Ishikawa (cell line): ENCODE measurements at regions not wholly inside any gene's neighbourhood (a gene's known extent, or its start where the extent isn't known, plus 50 kb on each side); places are given as distances from the start of the nearest gene placed in this dataset.

Experiments used
- CEBPB ChIP-seq: IDR thresholded peaks from 2 replicates; pipeline ENCODE4 v1.6.1; 2012
- CREB1 ChIP-seq: IDR thresholded peaks from 2 replicates; pipeline ENCODE4 v1.6.1; 2012; ENCODE audit warnings: low read depth
- EGR1 ChIP-seq: IDR thresholded peaks from 2 replicates; pipeline ENCODE4 v1.6.1; 2012
- EP300 ChIP-seq: IDR thresholded peaks from 2 replicates; pipeline ENCODE4 v1.6.1; 2012; ENCODE audit warnings: borderline replicate concordance
- FOXM1 ChIP-seq: IDR thresholded peaks from 2 replicates; pipeline ENCODE4 v1.6.1; 2012; ENCODE audit warnings: low read depth, borderline replicate concordance
- NFIC ChIP-seq: IDR thresholded peaks from 2 replicates; pipeline ENCODE4 v1.6.1; 2012
- RAD21 ChIP-seq: IDR thresholded peaks from 2 replicates; pipeline ENCODE4 v1.6.1; 2012; ENCODE audit warnings: low read depth
- TAF1 ChIP-seq: IDR thresholded peaks from 2 replicates; pipeline ENCODE4 v1.6.1; 2012; ENCODE audit warnings: low read depth, mild to moderate bottlenecking
- TCF12 ChIP-seq: IDR thresholded peaks from 2 replicates; pipeline ENCODE4 v1.6.1; 2012; ENCODE audit warnings: low read depth
- TEAD4 ChIP-seq: IDR thresholded peaks from 2 replicates; pipeline ENCODE4 v1.6.1; 2012
- USF1 ChIP-seq: IDR thresholded peaks from 2 replicates; pipeline ENCODE4 v1.6.1; 2012
- YY1 ChIP-seq: IDR thresholded peaks from 2 replicates; pipeline ENCODE4 v1.6.1; 2012; ENCODE audit warnings: low read depth
- TF ChIP-seq, protein P1 (sequence below): IDR thresholded peaks from 2 replicates; pipeline ENCODE4 v1.6.1; 2012; ENCODE audit warnings: low read depth, mild to moderate bottlenecking
- TF ChIP-seq, protein P2 (sequence below): IDR thresholded peaks from 2 replicates; pipeline ENCODE4 v1.6.1; 2012

DNA sequence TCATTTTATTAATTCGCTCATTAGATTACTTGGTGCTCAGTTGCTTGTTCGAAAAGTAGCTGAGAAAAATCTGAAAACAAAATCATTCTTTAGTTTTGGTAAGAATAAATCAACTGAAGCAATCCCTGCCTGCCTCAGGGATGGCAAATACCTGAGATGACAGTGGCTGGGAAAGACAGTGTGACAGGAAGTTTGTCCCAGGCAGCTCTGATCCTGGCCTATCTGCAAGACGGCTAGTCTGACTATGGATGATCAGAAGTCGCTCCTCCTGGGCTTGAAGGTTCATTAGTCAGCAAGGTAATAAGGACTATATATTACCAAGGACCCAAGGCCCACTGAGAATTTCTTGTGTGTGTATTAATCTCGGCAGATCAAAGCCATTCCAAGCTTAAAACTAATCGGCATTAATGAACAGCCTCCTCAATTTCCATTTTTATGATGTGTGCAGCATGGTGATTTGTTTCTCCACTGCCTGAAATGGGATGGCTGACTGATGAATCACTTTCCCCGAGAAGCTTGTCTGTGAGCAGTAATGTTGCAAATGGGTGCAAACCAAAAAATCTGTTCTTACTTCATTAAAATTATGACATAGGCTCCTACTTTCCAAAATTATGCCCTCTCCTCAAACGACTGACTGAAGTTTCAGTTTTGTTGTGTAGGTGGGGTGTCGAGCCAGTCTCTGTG, 199.9 kb downstream of the ACTR3 start:
- TF ChIP-seq, protein P1, sequence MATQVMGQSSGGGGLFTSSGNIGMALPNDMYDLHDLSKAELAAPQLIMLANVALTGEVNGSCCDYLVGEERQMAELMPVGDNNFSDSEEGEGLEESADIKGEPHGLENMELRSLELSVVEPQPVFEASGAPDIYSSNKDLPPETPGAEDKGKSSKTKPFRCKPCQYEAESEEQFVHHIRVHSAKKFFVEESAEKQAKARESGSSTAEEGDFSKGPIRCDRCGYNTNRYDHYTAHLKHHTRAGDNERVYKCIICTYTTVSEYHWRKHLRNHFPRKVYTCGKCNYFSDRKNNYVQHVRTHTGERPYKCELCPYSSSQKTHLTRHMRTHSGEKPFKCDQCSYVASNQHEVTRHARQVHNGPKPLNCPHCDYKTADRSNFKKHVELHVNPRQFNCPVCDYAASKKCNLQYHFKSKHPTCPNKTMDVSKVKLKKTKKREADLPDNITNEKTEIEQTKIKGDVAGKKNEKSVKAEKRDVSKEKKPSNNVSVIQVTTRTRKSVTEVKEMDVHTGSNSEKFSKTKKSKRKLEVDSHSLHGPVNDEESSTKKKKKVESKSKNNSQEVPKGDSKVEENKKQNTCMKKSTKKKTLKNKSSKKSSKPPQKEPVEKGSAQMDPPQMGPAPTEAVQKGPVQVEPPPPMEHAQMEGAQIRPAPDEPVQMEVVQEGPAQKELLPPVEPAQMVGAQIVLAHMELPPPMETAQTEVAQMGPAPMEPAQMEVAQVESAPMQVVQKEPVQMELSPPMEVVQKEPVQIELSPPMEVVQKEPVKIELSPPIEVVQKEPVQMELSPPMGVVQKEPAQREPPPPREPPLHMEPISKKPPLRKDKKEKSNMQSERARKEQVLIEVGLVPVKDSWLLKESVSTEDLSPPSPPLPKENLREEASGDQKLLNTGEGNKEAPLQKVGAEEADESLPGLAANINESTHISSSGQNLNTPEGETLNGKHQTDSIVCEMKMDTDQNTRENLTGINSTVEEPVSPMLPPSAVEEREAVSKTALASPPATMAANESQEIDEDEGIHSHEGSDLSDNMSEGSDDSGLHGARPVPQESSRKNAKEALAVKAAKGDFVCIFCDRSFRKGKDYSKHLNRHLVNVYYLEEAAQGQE: no peak
- TF ChIP-seq YY1: no peak
- TF ChIP-seq TAF1: no peak
- TF ChIP-seq TEAD4: no peak
- no peak for TF ChIP-seq NFIC
- TF ChIP-seq RAD21: no peak
- no peak for TF ChIP-seq EGR1
- TF ChIP-seq FOXM1: no peak
- TF ChIP-seq, protein P2, sequence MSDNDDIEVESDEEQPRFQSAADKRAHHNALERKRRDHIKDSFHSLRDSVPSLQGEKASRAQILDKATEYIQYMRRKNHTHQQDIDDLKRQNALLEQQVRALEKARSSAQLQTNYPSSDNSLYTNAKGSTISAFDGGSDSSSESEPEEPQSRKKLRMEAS: no peak
- no peak for TF ChIP-seq USF1
- no peak for TF ChIP-seq CEBPB
- TF ChIP-seq CREB1: no peak
- no peak for TF ChIP-seq TCF12
- TF ChIP-seq EP300: no peak
